Right ventricle myocardium superior (tissue), 1 donor: ENCODE measurements at regions not wholly inside any gene's neighbourhood (a gene's known extent, or its start where the extent isn't known, plus 50 kb on each side); places are given as distances from the start of the nearest gene placed in this dataset.
"Not testable (repeated sequence)": the region's sequence is repeated elsewhere in the genome, so short reads cannot be mapped to it uniquely, and the experiment has no call there.

Experiments
- ATAC-seq: fragments of 200-7000 bp; cut with Tn5 transposase; one replicate; pipeline ENCODE4 v1.9.1; 2020; ENCODE audit warnings: mild to moderate bottlenecking; ENCODE audit not compliant: poor library complexity
- DNase-seq: peaks from one replicate; pipeline ENCODE4 v3.0.0-alpha.2; 2020
- intact Hi-C: fragments of 100-400 bp; cut with DNase I; formaldehyde crosslinking; loops from one replicate; pipeline ENCODE4 v1.11.2; 2022
- donor health status: DM: no; HTN: yes; CAD: no; lungs with severe emphysema.

DNA sequence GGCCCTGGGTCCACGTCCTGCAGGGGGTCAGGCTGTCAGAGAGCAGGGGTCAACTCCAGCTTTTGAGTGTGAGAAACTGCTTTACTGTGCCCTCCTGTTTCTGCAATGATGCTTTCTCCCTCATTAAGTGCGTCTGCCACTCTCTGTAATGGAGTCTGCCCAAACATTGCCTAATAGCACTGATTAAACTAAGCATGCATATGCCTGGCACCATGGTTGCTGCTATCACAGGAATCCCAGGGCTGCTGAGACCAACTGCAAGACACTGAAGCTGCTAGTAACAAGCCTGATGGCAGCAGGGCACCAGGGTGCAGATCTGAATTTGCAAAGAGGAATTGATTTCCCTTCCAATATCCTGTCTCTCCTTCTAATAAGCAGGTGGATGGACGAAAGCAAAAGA lies 125.3 kb downstream of the SLC24A2 start:
- intact Hi-C loops: no loop called here
- DNase-seq (no peak), ATAC-seq (no peak)

- intact Hi-C loops: no loop called here
- ATAC-seq: no peak
Measured at GRCh38 chr9:19662213-19662612, 126.6 kb downstream of the SLC24A2 start.

DNA sequence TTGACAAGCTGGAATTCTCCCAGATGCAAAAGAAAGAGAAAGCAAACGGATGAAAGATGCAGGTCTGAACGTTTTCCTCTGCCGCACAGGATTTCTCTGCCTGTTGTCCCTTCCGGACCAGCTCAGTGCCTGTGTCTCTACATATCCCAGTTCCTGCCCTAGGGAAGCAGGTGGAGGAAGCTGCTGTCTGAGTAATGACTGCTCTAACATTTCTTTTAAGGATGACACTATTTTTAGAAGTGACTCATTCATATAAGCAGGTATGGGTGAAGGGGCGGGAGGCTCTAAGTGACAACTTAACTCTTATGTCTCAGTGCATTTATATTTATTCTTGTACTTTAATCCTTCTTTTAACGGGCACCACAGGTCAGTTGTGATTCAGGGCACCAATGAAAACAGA lies 128.8 kb downstream of the SLC24A2 start:
- ATAC-seq (no peak), DNase-seq (no peak)
- intact Hi-C loops: no loop called here

More at GRCh38 chr9:19662213-19662612, 126.6 kb downstream of the SLC24A2 start:
- no peak for DNase-seq

DNA sequence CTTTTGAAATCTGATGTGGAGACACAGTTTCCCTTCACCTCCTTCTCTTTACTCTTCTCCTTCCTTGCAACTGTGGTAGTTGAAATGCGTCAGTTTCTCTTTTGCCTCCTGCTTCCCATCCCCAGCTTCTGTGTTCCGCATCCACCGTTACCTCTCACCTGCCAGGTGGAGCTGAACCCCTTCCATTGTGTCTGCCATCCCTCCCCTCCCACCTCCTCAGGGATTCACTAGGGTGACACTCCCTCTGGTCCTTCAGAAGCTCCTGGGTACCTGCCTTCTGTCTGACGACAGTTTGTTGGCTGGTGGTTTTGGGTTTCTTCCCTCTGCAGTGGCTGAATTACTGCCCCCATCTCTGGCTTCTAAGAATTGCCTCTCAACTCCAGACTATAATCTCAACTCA lies 132.1 kb downstream of the SLC24A2 start:
- DNase-seq (no peak), ATAC-seq (no peak)
- intact Hi-C loops: no loop called here

DNA sequence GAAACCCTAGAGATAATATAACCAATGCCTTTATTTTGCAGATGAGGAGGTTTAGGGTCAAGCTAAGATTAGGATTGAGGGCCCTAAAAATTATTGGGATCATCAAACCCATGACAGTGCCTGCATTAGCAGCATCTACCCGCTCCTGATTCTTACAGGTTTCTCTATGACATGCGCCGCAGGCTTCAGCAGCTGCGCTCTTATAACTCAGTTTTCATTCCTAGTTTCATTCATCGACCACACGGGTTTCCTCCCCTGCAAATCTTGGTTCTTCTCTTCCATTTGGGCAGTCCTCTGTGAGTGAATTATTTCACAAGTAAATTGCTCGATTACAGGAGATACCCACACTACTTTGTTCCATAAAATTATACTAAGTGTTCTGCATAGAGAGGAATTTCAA lies 137.2 kb downstream of the SLC24A2 start:
- intact Hi-C loops: no loop called here
- DNase-seq (no peak), ATAC-seq (no peak)

DNA sequence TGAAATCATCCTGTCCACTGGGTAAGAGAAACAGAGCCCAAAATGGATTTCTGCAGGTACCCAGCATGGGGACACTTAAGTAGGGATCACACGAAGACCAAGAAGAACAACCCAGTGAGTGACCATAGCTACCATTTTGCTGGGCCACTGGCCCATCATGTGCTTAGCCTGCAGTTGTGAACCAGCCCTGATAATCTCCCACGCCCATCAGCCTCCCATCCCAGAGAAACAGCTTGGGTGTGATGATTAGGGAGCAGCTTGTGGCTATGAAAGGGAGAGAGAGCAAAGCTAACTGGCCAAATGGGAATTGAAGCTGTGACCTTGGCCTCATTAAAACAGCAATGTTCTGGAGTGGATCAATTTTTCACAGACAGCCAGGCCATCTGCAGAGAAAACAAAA lies 138.5 kb downstream of the SLC24A2 start:
- no peak for ATAC-seq
- intact Hi-C loops: no loop called here

DNA sequence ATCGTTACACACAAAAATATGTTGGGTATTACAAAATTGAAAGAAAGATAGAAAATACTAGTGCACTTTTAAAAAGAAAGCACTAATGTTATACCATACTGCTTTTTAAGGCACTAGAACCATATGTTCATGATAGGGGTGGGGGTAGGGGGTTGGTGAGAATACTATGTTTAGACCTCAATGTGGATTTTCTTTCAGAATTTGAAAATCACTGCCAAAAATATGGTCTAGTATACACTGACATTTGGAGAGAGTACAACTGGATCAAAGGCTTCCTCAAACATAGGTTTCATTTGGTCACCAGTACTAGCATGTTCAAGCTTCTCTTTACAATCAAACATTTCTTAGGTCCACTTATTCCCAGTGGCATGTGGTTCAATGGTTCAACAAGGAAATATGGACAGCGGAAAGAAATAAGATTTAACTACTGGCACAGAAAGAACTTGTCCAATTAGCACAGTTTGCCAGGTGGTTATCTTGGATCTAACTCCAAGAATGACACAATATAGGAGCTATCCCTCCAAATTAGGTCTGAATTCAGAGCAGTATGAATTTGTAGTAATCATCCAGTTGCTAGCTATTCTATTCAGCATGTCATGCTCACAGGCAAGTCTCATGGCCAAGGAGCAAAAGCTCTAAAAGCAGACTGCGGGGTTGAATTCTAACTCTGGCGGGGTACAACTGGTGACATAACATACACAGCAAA lies 139.3 kb downstream of the SLC24A2 start:
- intact Hi-C loops: no loop called here
- no peak for DNase-seq
- no peak for ATAC-seq

More for the DNA sequence above, 138.5 kb downstream of the SLC24A2 start:
- DNase-seq: no peak

GRCh38 chr9:19648672-19649071 lies 140.2 kb downstream of the SLC24A2 start:
- no peak for DNase-seq
- intact Hi-C loops: no loop called here
- ATAC-seq: no peak

- DNase-seq (no peak), ATAC-seq (no peak)
- intact Hi-C loops: no loop called here
Measured at GRCh38 chr9:19643875-19644274, 145.0 kb downstream of the SLC24A2 start.

- intact Hi-C loops: no loop called here
- no peak for DNase-seq
- no peak for ATAC-seq
Measured at GRCh38 chr9:19642256-19642655, 146.6 kb downstream of the SLC24A2 start.

DNA sequence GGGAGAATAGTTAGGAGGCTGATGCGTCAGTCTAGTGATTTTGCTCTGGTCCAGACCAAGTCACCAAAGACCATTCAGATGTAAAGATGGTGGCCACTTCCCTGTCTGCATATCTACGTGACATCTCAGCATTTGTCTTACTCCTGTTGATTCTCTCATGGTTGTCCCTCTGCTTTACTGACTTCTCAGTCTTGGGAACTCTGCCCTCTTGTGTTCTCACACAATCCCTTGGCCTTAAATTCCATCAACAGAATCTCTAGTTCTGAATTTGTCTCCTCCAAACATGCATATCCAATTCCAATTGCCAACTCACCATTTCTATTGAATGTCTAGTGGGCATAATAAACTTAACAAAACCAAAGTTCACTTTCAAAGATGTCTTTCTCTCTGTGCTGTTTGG lies 147.8 kb downstream of the SLC24A2 start:
- no peak for ATAC-seq
- intact Hi-C loops: no loop called here
- no peak for DNase-seq

DNA sequence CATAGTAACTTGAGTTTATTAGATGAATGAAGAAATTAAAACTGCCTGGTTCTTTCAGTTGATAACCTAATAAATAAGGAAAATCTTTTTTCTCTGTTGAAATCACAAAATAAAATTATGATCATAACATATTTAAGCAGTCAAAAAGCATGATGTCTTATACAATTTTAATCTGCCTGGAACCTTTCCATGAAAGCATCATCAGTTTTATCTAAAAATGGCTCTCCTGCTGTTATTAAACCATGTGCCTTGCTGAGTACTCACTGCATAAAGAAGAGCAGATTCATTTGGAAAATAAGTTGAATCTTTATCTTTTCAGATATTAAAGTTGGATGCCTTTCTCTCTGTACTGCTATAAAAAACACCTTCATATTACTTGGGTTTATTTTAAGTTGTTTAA lies 148.8 kb downstream of the SLC24A2 start:
- intact Hi-C loops: no loop called here
- no peak for DNase-seq
- ATAC-seq: no peak

- DNase-seq (no peak), ATAC-seq (no peak)
- intact Hi-C loops: no loop called here
Measured at GRCh38 chr9:19637084-19637483, 151.8 kb downstream of the SLC24A2 start.

- ATAC-seq (no peak), DNase-seq (no peak)
- intact Hi-C loops: no loop called here
Measured at GRCh38 chr9:19634881-19635280, 154.0 kb downstream of the SLC24A2 start.

GRCh38 chr9:19631181-19631580 lies 157.7 kb downstream of the SLC24A2 start:
- intact Hi-C loops: no loop called here
- DNase-seq: no peak
- no peak for ATAC-seq

DNA sequence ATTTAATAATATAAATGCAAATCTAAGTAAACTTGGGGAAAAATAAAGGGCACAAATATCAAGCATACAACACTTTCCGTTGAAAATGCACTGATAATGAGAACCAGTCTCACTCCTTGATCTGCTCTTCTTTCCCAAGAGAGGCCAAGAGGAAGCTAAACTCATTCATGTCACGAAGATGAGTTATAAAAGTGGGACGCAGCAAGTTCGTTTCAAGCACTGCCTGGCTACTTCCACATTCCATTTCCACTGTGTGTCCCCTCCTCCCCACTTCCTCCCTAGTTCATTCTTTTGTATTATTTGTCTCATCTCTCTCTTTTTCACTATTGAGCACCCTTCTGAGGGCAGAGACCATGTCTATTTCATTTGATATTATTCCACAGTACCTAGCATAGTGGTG lies 158.1 kb downstream of the SLC24A2 start:
- no peak for DNase-seq
- intact Hi-C loops: no loop called here
- ATAC-seq: no peak

DNA sequence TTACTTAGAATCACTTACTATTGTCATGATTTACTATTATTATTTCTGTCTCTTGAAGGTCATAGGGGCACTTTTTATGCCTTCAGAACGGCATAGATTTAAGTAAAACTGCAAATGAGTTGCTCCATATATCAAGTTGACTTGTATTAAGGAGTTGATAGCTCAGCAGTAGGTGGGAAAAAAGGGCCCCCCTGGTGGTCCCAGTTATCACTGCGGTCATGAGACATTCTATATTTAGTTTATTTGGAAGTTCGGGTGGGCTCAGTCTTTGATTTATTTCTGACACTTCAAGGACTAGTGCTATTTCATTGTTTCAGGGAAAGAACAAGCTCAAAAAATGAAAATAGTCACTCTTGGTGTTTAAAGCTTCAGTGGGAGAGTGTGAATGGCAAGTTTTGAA lies 159.3 kb downstream of the SLC24A2 start:
- intact Hi-C loops: no loop called here
- ATAC-seq: no peak
- DNase-seq: no peak

GRCh38 chr9:19625426-19625825 lies 163.4 kb downstream of the SLC24A2 start:
- intact Hi-C loops, ATAC-seq: not testable (repeated sequence)

GRCh38 chr9:19624519-19624918 lies 164.3 kb downstream of the SLC24A2 start:
- DNase-seq: no peak
- intact Hi-C loops: no loop called here
- no peak for ATAC-seq

More at GRCh38 chr9:19625426-19625825, 163.4 kb downstream of the SLC24A2 start:
- DNase-seq: not testable (repeated sequence)

DNA sequence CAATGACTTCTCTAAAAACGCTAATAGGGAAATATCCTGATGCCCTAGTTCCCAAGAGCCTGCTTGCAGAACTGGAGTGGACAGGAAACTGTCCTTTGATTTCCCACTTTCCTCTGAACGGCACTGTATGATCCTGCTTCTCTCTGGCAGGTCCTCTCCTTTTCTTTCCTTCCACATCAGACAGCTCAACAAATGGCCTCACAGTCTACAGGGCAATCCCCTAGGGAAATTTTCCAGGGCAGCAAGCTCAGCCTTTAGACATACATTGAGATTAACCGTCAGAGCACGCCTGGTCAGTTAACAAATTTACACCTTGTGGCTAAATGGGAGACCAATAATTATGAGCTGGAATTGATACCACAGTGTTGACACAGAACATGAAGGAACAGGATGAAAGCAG lies 164.9 kb downstream of the SLC24A2 start:
- intact Hi-C loops: no loop called here
- DNase-seq: no peak
- ATAC-seq: no peak

GRCh38 chr9:19620326-19620725 lies 168.5 kb downstream of the SLC24A2 start:
- intact Hi-C loops: no loop called here
- no peak for DNase-seq
- ATAC-seq: no peak
